K562 (cell line): ENCODE measurements at regions not wholly inside any gene's neighbourhood (a gene's known extent, or its start where the extent isn't known, plus 50 kb on each side); places are given as distances from the start of the nearest gene placed in this dataset.
A peak's percentile ranks its signal among the peaks of the same experiment; 100 is the strongest.

Experiments
- ATAC-seq: fragments of 200-7000 bp; cut with Tn5 transposase; 3 replicates; pipeline ENCODE4 v1.9.1; 2020; ENCODE audit warnings: moderate library complexity
- BruUV-seq: library from RNA; stranded (reverse); fragments of 400-500 nt; replicated peaks from 2 replicates; lab custom pipeline; 2021; lab: Mats Ljungman, UMichigan
- CTCF ChIA-PET: fragments of 300-600 bp; formaldehyde crosslinking; extraction: SDS; loops from one replicate; lab custom pipeline; 2021; ENCODE audit warnings: low intra/inter-chr PET ratio; lab: Yijun Ruan, JAX
- POLR2A ChIA-PET: fragments of 300-600, 350-650 bp; sonication (Branson Sonifier 250); formaldehyde crosslinking; extraction: SDS; loops from one replicate; lab custom pipeline; 2021; ENCODE audit warnings: antibody characterized with exemption, inconsistent platforms; lab: Yijun Ruan, JAX
- DNase-seq, 4 experiments: peaks; one replicate each; pipeline versions ENCODE4 v3.0.0 to v3.0.0-alpha.2; 2011 to 2018; ENCODE audit warnings: low spot score in 3 of 4, mixed read lengths in 3 of 4; ENCODE audit errors: extremely low read depth in 1 of 4
- FAIRE-seq: peaks from 2 replicates; lab custom pipeline; 2011; peaks lifted over from hg19 to GRCh38; lab: Jason Lieb, UNC
- H2AFZ ChIP-seq: 2 replicates; pipeline ENCODE4 v1.6.0; 2011; ENCODE audit warnings: low read depth, low read length, control low read depth, inconsistent platforms
- H3K27ac ChIP-seq: fragments of 200-600 bp; 3 replicates; pipeline ENCODE4 v1.8.0; 2011; ENCODE audit warnings: low read depth, mild to moderate bottlenecking, control low read depth, inconsistent platforms, low read length, moderate library complexity, mixed read lengths; ENCODE audit errors: extremely low read depth
- H3K27me3 ChIP-seq, 2 experiments: fragments of 300-600 bp in 1 of 2; 2 replicates in 1 of 2; 3 replicates in 1 of 2; pipeline versions ENCODE4 v1.6.0 to v1.8.0; 2011; ENCODE audit warnings: inconsistent platforms in 2 of 2, low read length in 2 of 2, mild to moderate bottlenecking in 1 of 2, mixed read lengths in 1 of 2, moderate library complexity in 1 of 2; ENCODE audit not compliant: control insufficient read depth in 2 of 2, insufficient read depth in 2 of 2
- H3K36me3 ChIP-seq: fragments of 300-600 bp; 3 replicates; pipeline ENCODE4 v1.8.0; 2011; ENCODE audit warnings: mild to moderate bottlenecking, low read length, inconsistent platforms; ENCODE audit not compliant: control insufficient read depth, insufficient read depth
- H3K4me1 ChIP-seq, 2 experiments: fragments of 200-600 bp in 1 of 2; replicated peaks in 1 of 2; 2 replicates in 1 of 2; 3 replicates in 1 of 2; pipeline versions ENCODE4 v1.5.1 to v1.8.0; 2011; ENCODE audit warnings: inconsistent platforms in 2 of 2, low read length in 2 of 2, mild to moderate bottlenecking in 1 of 2, mixed read lengths in 1 of 2, moderate library complexity in 1 of 2; ENCODE audit not compliant: control insufficient read depth in 2 of 2, insufficient read depth in 2 of 2
- H3K4me2 ChIP-seq: 2 replicates; pipeline ENCODE4 v1.6.1; 2011; ENCODE audit warnings: low read length, control low read depth, inconsistent platforms, mixed read lengths; ENCODE audit not compliant: insufficient read depth
- H3K4me3 ChIP-seq: fragments of 200-600 bp; sonication (generic), shearing (Covaris generic); 2 replicates; pipeline ENCODE4 v1.5.1; 2016; ENCODE audit warnings: control low read depth, inconsistent platforms
- H3K79me2 ChIP-seq: fragments of 200-600 bp; 3 replicates; pipeline ENCODE4 v1.8.0; 2011; ENCODE audit warnings: low read length, inconsistent platforms; ENCODE audit not compliant: control insufficient read depth, insufficient read depth
- H3K9ac ChIP-seq, 2 experiments: 2 replicates each; pipeline versions ENCODE4 v1.6.0 to v1.6.1; 2011; ENCODE audit warnings: low read depth in 2 of 2, low read length in 2 of 2, control low read depth in 1 of 2, inconsistent platforms in 1 of 2, mild to moderate bottlenecking in 1 of 2, mixed read lengths in 1 of 2; ENCODE audit not compliant: insufficient read depth in 1 of 2
- H3K9me1 ChIP-seq: one replicate; pipeline ENCODE4 v1.6.0; 2011; ENCODE audit warnings: inconsistent platforms, mild to moderate bottlenecking, low read length, moderate library complexity; ENCODE audit not compliant: control insufficient read depth, insufficient read depth
- H3K9me3 ChIP-seq: replicated peaks from 2 replicates; pipeline ENCODE4 v1.5.1; 2011; ENCODE audit warnings: low read depth, low read length, inconsistent platforms; ENCODE audit not compliant: control insufficient read depth, insufficient read depth
- H4K20me1 ChIP-seq: replicated peaks from 2 replicates; pipeline ENCODE4 v1.6.1; 2011; ENCODE audit warnings: low read length, inconsistent platforms, mixed read lengths; ENCODE audit not compliant: control insufficient read depth, insufficient read depth
- C11orf30 ChIP-seq: fragments of 450-650 bp; IDR thresholded peaks from 2 replicates; pipeline ENCODE4 v1.6.1; 2016; ENCODE audit warnings: low read depth, mild to moderate bottlenecking
- MAFG ChIP-seq: fragments of 450-650 bp; conservative IDR thresholded peaks from 2 replicates; pipeline ENCODE4 v1.6.1; 2016; ENCODE audit warnings: missing genetic modification characterization, missing compliant biosample characterization
- TRIM24 ChIP-seq, 2 experiments: fragments of 450-650 bp; IDR thresholded peaks; 2 replicates each; pipeline ENCODE4 v1.6.1; 2016
- ZBTB34 ChIP-seq: fragments of 250-450 bp; sonication (Bioruptor Pico); IDR thresholded peaks from 2 replicates; pipeline ENCODE4 v1.8.0; 2021; ENCODE audit warnings: mild to moderate bottlenecking, moderate library complexity
- ZNF316 ChIP-seq: fragments of 450-650 bp; IDR thresholded peaks from 2 replicates; pipeline ENCODE4 v1.6.1; 2016
- WGBS: fragments of 100-300 bp; shearing (Covaris generic); methylation state at CpG from one replicate; pipeline ENCODE4 v1.1.6; 2016; ENCODE audit warnings: low coverage, mixed read lengths; ENCODE audit not compliant: insufficient coverage; ENCODE audit errors: missing lambda C conversion rate; 5-methylcytosine and 5-hydroxymethylcytosine counted together
- in situ Hi-C: fragments of 300-500 bp; cut with MboI; formaldehyde crosslinking; loops from 4 replicates; pipeline ENCODE4 v1.15.0; 2018; ENCODE audit warnings: inconsistent platforms, mixed read lengths
- intact Hi-C: fragments of 100-400 bp; cut with micrococcal nuclease; formaldehyde crosslinking; loops from 2 replicates; pipeline ENCODE4 v1.14.2; 2022

- H2AFZ ChIP-seq = no peak overlapping the region
- intact Hi-C loops = no loop called here
- POLR2A ChIA-PET = no interaction called here
- 0% methylated on average over 1 of the region's 1 CpG for WGBS
- FAIRE-seq = no peak
- H3K27ac ChIP-seq = no peak overlapping the region
- no peak overlapping the region for H3K4me3 ChIP-seq
- no peaks in the 10 kb centered on the region for H3K4me1 ChIP-seq
- no peaks in the 10 kb centered on the region for H3K9me1 ChIP-seq
- DNase-seq = no peak
- no peaks in the 10 kb centered on the region for H4K20me1 ChIP-seq
- no peaks in the 10 kb centered on the region for H3K79me2 ChIP-seq
- H3K36me3 ChIP-seq = no peaks in the 10 kb centered on the region
- no peaks in the 10 kb centered on the region for H3K27me3 ChIP-seq
- no peak overlapping the region for H3K9ac ChIP-seq
- TF ChIP-seq TRIM24 (IDR thresholded peaks at IDR 0.05) (no peak), MAFG (0 out of 2 replicates have a peak, but pooled peaks have one; percentile 15), ZBTB34 (CRISPR knock-in tag) (no peak), ZNF316 (peak; percentile 63; the same call in 1 of the 2 replicates), C11orf30 (peak; percentile 43; the same call in 1 of the 2 replicates)
- no peak overlapping the region for H3K4me2 ChIP-seq
- CTCF ChIA-PET = no interaction called here
- H3K9me3 ChIP-seq = no peaks in the 10 kb centered on the region
- no peak for ATAC-seq
- in situ Hi-C loops = no loop called here
- no TSS peak for BruUV-seq
Measured at GRCh38 chr5:12360218-12360617, 456.0 kb upstream of the CTNND2 start.
